MM.1S (cell line): ENCODE measurements at regions not wholly inside any gene's neighbourhood (a gene's known extent, or its start where the extent isn't known, plus 50 kb on each side); places are given as distances from the start of the nearest gene placed in this dataset.

Source experiments
- DNase-seq: peaks from one replicate; pipeline ENCODE4 v3.0.0-alpha.2; 2015
- H2AFZ ChIP-seq: fragments of 300-600 bp; sonication (generic); 2 replicates; pipeline ENCODE4 v1.6.0; 2016; ENCODE audit warnings: antibody characterized with exemption, low read length
- H3F3A ChIP-seq: fragments of 300-600 bp; sonication (generic); 2 replicates; pipeline ENCODE4 v1.6.1; 2016; ENCODE audit warnings: mild to moderate bottlenecking, antibody characterized with exemption, low read length, moderate library complexity, mixed read lengths; ENCODE audit not compliant: insufficient read depth
- H3K27ac ChIP-seq: fragments of 300-600 bp; sonication (generic); 2 replicates; pipeline ENCODE4 v1.5.1; 2016; ENCODE audit warnings: mild to moderate bottlenecking, low read length
- H3K27me3 ChIP-seq: fragments of 300-600 bp; sonication (generic); replicated peaks from 2 replicates; pipeline ENCODE4 v1.6.0; 2016; ENCODE audit warnings: low read length; ENCODE audit not compliant: insufficient read depth
- H3K36me3 ChIP-seq: fragments of 300-600 bp; sonication (generic); replicated peaks from 2 replicates; pipeline ENCODE4 v1.6.1; 2016; ENCODE audit warnings: mild to moderate bottlenecking, low read length, mixed read lengths; ENCODE audit not compliant: insufficient read depth
- H3K4me1 ChIP-seq: fragments of 300-600 bp; sonication (generic); 2 replicates; pipeline ENCODE4 v1.6.1; 2016; ENCODE audit warnings: low read length, mixed read lengths
- H3K4me2 ChIP-seq: fragments of 300-600 bp; sonication (generic); 2 replicates; pipeline ENCODE4 v1.6.0; 2016; ENCODE audit warnings: low read depth, low read length
- H3K4me3 ChIP-seq: fragments of 300-600 bp; sonication (generic); 2 replicates; pipeline ENCODE4 v1.5.1; 2016; ENCODE audit warnings: low read length, mixed read lengths
- H3K79me2 ChIP-seq: fragments of 300-600 bp; sonication (generic); 2 replicates; pipeline ENCODE4 v1.6.1; 2016; ENCODE audit warnings: mixed run types, low read length, mixed read lengths
- H3K9ac ChIP-seq: fragments of 300-600 bp; sonication (generic); 2 replicates; pipeline ENCODE4 v1.6.1; 2016; ENCODE audit warnings: low read length, mixed read lengths
- H3K9me2 ChIP-seq: fragments of 300-600 bp; sonication (generic); replicated peaks from 2 replicates; pipeline ENCODE4 v1.6.1; 2016; ENCODE audit warnings: mild to moderate bottlenecking, low read length, mixed read lengths; ENCODE audit not compliant: insufficient read depth
- H3K9me3 ChIP-seq: fragments of 300-600 bp; sonication (generic); replicated peaks from 2 replicates; pipeline ENCODE4 v1.6.1; 2016; ENCODE audit warnings: mild to moderate bottlenecking, low read length, mixed read lengths; ENCODE audit not compliant: insufficient read depth
- H4K20me1 ChIP-seq: fragments of 300-600 bp; sonication (generic); 2 replicates; pipeline ENCODE4 v1.6.1; 2016; ENCODE audit warnings: mild to moderate bottlenecking, low read length, moderate library complexity, mixed read lengths; ENCODE audit not compliant: insufficient read depth
- CTCF ChIP-seq: fragments of 300-600 bp; sonication (generic); IDR thresholded peaks from 2 replicates; pipeline ENCODE4 v1.5.1; 2016; ENCODE audit warnings: antibody characterized with exemption, low read length, mixed read lengths
- EZH2 ChIP-seq: fragments of 300-600 bp; sonication (generic); optimal IDR thresholded peaks from 2 replicates; pipeline ENCODE3; 2017; ENCODE audit warnings: low read depth, mild to moderate bottlenecking, antibody characterized with exemption, low read length, mixed read lengths
- EZH2phosphoT487 ChIP-seq: fragments of 300-600 bp; sonication (generic); IDR thresholded peaks from 2 replicates; pipeline ENCODE4 v1.6.1; 2018; ENCODE audit warnings: antibody characterized with exemption, low read length

- no peaks in the 10 kb centered on the region for H3K4me1 ChIP-seq
- no peak overlapping the region for H3K27ac ChIP-seq
- H3K4me3 ChIP-seq: no peak overlapping the region
- H3F3A ChIP-seq: no peaks in the 10 kb centered on the region
- no peak overlapping the region for H3K4me2 ChIP-seq
- H2AFZ ChIP-seq: no peak overlapping the region
- DNase-seq: no peak
- TF ChIP-seq CTCF (no peak), EZH2phosphoT487 (no peak), EZH2 (no peak)
- no peak overlapping the region for H3K9ac ChIP-seq
- no peaks in the 10 kb centered on the region for H3K79me2 ChIP-seq
- H3K9me2 ChIP-seq: no peaks in the 10 kb centered on the region
- no peaks in the 10 kb centered on the region for H3K9me3 ChIP-seq
- no peaks in the 10 kb centered on the region for H4K20me1 ChIP-seq
- H3K36me3 ChIP-seq: no peaks in the 10 kb centered on the region
- no peaks in the 10 kb centered on the region for H3K27me3 ChIP-seq
Measured at GRCh38 chr6:106825156-106825555, 149.4 kb downstream of the CD24 start.

GRCh38 chr6:106823732-106824351 lies 150.7 kb downstream of the CD24 start:
- H2AFZ ChIP-seq: no peak overlapping the region

GRCh38 chr6:106823058-106823457 lies 151.5 kb downstream of the CD24 start:
- Histone ChIP-seq H3K27ac (no peak overlapping the region), H3K27me3 (no peaks in the 10 kb centered on the region), H3K4me2 (no peak overlapping the region), H3K79me2 (no peaks in the 10 kb centered on the region), H2AFZ (no peak overlapping the region), H3K9me3 (no peaks in the 10 kb centered on the region), H3F3A (no peaks in the 10 kb centered on the region), H4K20me1 (no peaks in the 10 kb centered on the region), H3K9me2 (no peaks in the 10 kb centered on the region), H3K9ac (no peak overlapping the region), H3K36me3 (no peaks in the 10 kb centered on the region), H3K4me1 (no peaks in the 10 kb centered on the region), H3K4me3 (no peak overlapping the region)
- DNase-seq: no peak
- TF ChIP-seq EZH2phosphoT487: no peak
- TF ChIP-seq EZH2: no peak
- TF ChIP-seq CTCF: no peak

More at GRCh38 chr6:106823732-106824351, 150.7 kb downstream of the CD24 start:
- Histone ChIP-seq H3F3A (no peaks in the 10 kb centered on the region), H3K9ac (no peak overlapping the region), H3K27ac (no peak overlapping the region), H3K36me3 (no peaks in the 10 kb centered on the region), H4K20me1 (no peaks in the 10 kb centered on the region), H3K4me3 (no peak overlapping the region), H3K79me2 (no peaks in the 10 kb centered on the region), H3K4me2 (no peak overlapping the region), H3K9me3 (no peaks in the 10 kb centered on the region), H3K4me1 (no peaks in the 10 kb centered on the region), H3K27me3 (no peaks in the 10 kb centered on the region), H3K9me2 (no peaks in the 10 kb centered on the region)
- no peak for DNase-seq
- TF ChIP-seq EZH2phosphoT487 (no peak), CTCF (no peak), EZH2 (no peak)
